HepG2 (cell line): ENCODE measurements at regions not wholly inside any gene's neighbourhood (a gene's known extent, or its start where the extent isn't known, plus 50 kb on each side); places are given as distances from the start of the nearest gene placed in this dataset.

Experiments used
- ATAC-seq: fragments of 200-7000 bp; cut with Tn5 transposase; 3 replicates; pipeline ENCODE4 v1.9.1; 2020; ENCODE audit warnings: mild to moderate bottlenecking, moderate library complexity
- BruUV-seq: library from RNA; stranded (reverse); fragments of 400-500 nt; replicated peaks from 2 replicates; lab custom pipeline; 2021; lab: Mats Ljungman, UMichigan
- CTCF ChIA-PET: fragments of 300-600 bp; formaldehyde crosslinking; extraction: SDS; loops from one replicate; lab custom pipeline; 2021; ENCODE audit warnings: low total read pairs, inconsistent platforms, low intra/inter-chr PET ratio; lab: Yijun Ruan, JAX
- POLR2A ChIA-PET: fragments of 350-600 bp; sonication (Branson Sonifier 250); formaldehyde crosslinking; loops from one replicate; lab custom pipeline; 2020; ENCODE audit warnings: antibody characterized with exemption, inconsistent platforms; lab: Yijun Ruan, JAX
- DNase-seq: peaks from one replicate; pipeline ENCODE4 v3.0.0-alpha.2; 2015; ENCODE audit warnings: low spot score
- FAIRE-seq: peaks from 3 replicates; lab custom pipeline; 2011; peaks lifted over from hg19 to GRCh38; lab: Jason Lieb, UNC
- H2AFZ ChIP-seq: one replicate; pipeline ENCODE4 v1.6.1; 2011; ENCODE audit warnings: low read length, inconsistent platforms
- H3K27ac ChIP-seq: fragments of 300-600 bp; 3 replicates; pipeline ENCODE4 v1.8.0; 2011; ENCODE audit warnings: mixed run types, mild to moderate bottlenecking, mixed read lengths, low read length, inconsistent platforms; ENCODE audit not compliant: insufficient read depth; ENCODE audit errors: extremely low read length
- H3K27me3 ChIP-seq, 2 experiments: fragments of 200-600 bp in 1 of 2; 2 replicates in 1 of 2; 3 replicates in 1 of 2; pipeline versions ENCODE4 v1.6.0 to v1.8.0; 2011; ENCODE audit warnings: low read length in 2 of 2, mild to moderate bottlenecking in 2 of 2, moderate library complexity in 2 of 2, inconsistent platforms in 1 of 2; ENCODE audit not compliant: insufficient read depth in 2 of 2, control insufficient read depth in 1 of 2
- H3K36me3 ChIP-seq, 2 experiments: fragments of 200-600 bp in 1 of 2; replicated peaks in 1 of 2; 2 replicates in 1 of 2; 3 replicates in 1 of 2; pipeline versions ENCODE4 v1.5.1 to v1.8.0; 2011; ENCODE audit warnings: low read length in 2 of 2, inconsistent platforms in 1 of 2; ENCODE audit not compliant: insufficient read depth in 2 of 2, control insufficient read depth in 1 of 2
- H3K4me1 ChIP-seq: 2 replicates; pipeline ENCODE4 v1.5.1; 2012; ENCODE audit warnings: low read length, inconsistent platforms; ENCODE audit not compliant: insufficient read depth
- H3K4me2 ChIP-seq: 2 replicates; pipeline ENCODE4 v1.6.0; 2011; ENCODE audit warnings: low read depth, low read length, inconsistent platforms
- H3K4me3 ChIP-seq, 3 experiments: fragments of 200-600 bp in 1 of 3; sonication (generic), shearing (Covaris generic) in 1 of 3; replicated peaks in 1 of 3; 2 replicates each; pipeline ENCODE4 v1.5.1; 2011 to 2016; ENCODE audit warnings: low read length in 3 of 3, inconsistent platforms in 2 of 3, low read depth in 2 of 3, mild to moderate bottlenecking in 2 of 3, control low read depth in 1 of 3, mixed read lengths in 1 of 3; ENCODE audit not compliant: insufficient read depth in 1 of 3
- H3K79me2 ChIP-seq: one replicate; pipeline ENCODE4 v1.6.1; 2011; ENCODE audit warnings: low read length, inconsistent platforms; ENCODE audit not compliant: insufficient read depth
- H3K9ac ChIP-seq: 2 replicates; pipeline ENCODE4 v1.6.0; 2011; ENCODE audit warnings: mild to moderate bottlenecking, low read depth, low read length, inconsistent platforms; ENCODE audit not compliant: insufficient read depth
- H3K9me3 ChIP-seq: 2 replicates; pipeline ENCODE4 v1.5.1; 2012; ENCODE audit warnings: mild to moderate bottlenecking, low read length
- H4K20me1 ChIP-seq: 2 replicates; pipeline ENCODE4 v1.6.0; 2011; ENCODE audit warnings: inconsistent platforms, mild to moderate bottlenecking, low read length, moderate library complexity; ENCODE audit not compliant: insufficient read depth
- EP300 ChIP-seq, 3 experiments: sonication (generic) in 1 of 3; formaldehyde crosslinking in 1 of 3; IDR thresholded peaks; 2 replicates each; pipeline versions ENCODE4 v1.5.1 to v1.6.1; 2011 to 2020; ENCODE audit warnings: low read depth in 2 of 3, low read length in 2 of 3, borderline replicate concordance in 1 of 3, improper control_type of control experiment in 1 of 3, mild to moderate bottlenecking in 1 of 3, missing genetic modification reagents in 1 of 3, moderate library complexity in 1 of 3
- NCOA1 ChIP-seq: sonication (generic); formaldehyde crosslinking; IDR thresholded peaks from 2 replicates; pipeline ENCODE4 v1.9.0; 2021; ENCODE audit warnings: missing genetic modification reagents
- NR2F1 ChIP-seq, 2 experiments: fragments of 450-650 bp in 1 of 2; formaldehyde crosslinking in 1 of 2; IDR thresholded peaks; 2 replicates each; pipeline versions ENCODE4 v1.5.0 to v1.6.1; 2016 to 2020; ENCODE audit warnings: mild to moderate bottlenecking in 1 of 2, missing compliant biosample characterization in 1 of 2, missing genetic modification reagents in 1 of 2, moderate library complexity in 1 of 2
- ZNF136 ChIP-seq: sonication (generic); formaldehyde crosslinking; IDR thresholded peaks from 2 replicates; pipeline ENCODE4 v1.8.1; 2022; ENCODE audit warnings: low read depth, mild to moderate bottlenecking, moderate library complexity, missing genetic modification reagents
- ZNF234 ChIP-seq: sonication (generic); formaldehyde crosslinking; conservative IDR thresholded peaks from 2 replicates; pipeline ENCODE4 v1.5.1; 2020; ENCODE audit warnings: mild to moderate bottlenecking, missing genetic modification reagents
- WGBS: methylation state at CpG from one replicate; pipeline ENCODE4 v1.1.6; 2017; ENCODE audit warnings: low lambda C conversion rate; 5-methylcytosine and 5-hydroxymethylcytosine counted together
- in situ Hi-C: cut with HindIII; loops from 2 replicates; pipeline ENCODE4 v1.10.0; 2017; ENCODE audit warnings: low pct_unique_long_range_greater_than_20kb; ENCODE audit not compliant: extremely low pct_ligation_motif_present
- intact Hi-C: fragments of 100-400 bp; cut with micrococcal nuclease; formaldehyde crosslinking; loops from one replicate; pipeline ENCODE4 v1.10.0; 2022; ENCODE audit not compliant: unreplicated experiment
- TF ChIP-seq, protein P1 (sequence below): sonication (generic); formaldehyde crosslinking; IDR thresholded peaks from 2 replicates; pipeline ENCODE4 v1.4.0; 2020; ENCODE audit warnings: missing genetic modification reagents, mild to moderate bottlenecking, borderline replicate concordance
- TF ChIP-seq, protein P2 (sequence below): sonication (generic); formaldehyde crosslinking; IDR thresholded peaks from 2 replicates; pipeline ENCODE4 v1.4.0; 2020; ENCODE audit warnings: low read depth, mild to moderate bottlenecking, missing genetic modification reagents

- ChIA-PET CTCF (no interaction called here), POLR2A (no interaction called here)
- H3K9me3 ChIP-seq = no peaks in the 10 kb centered on the region
- intact Hi-C loops = no loop called here
- no peak overlapping the region for H3K27ac ChIP-seq
- ATAC-seq (no peak), FAIRE-seq (no peak), DNase-seq (no peak)
- H3K36me3 ChIP-seq = no peaks in the 10 kb centered on the region
- 23% methylated on average over 2 of the region's 2 CpGs for WGBS
- H4K20me1 ChIP-seq = no peaks in the 10 kb centered on the region
- no TSS peak for BruUV-seq
- H3K4me3 ChIP-seq = no peak overlapping the region
- H3K9ac ChIP-seq = no peak overlapping the region
- TF ChIP-seq NCOA1 (CRISPR knock-in tag) = no peak
- TF ChIP-seq, protein P1, sequence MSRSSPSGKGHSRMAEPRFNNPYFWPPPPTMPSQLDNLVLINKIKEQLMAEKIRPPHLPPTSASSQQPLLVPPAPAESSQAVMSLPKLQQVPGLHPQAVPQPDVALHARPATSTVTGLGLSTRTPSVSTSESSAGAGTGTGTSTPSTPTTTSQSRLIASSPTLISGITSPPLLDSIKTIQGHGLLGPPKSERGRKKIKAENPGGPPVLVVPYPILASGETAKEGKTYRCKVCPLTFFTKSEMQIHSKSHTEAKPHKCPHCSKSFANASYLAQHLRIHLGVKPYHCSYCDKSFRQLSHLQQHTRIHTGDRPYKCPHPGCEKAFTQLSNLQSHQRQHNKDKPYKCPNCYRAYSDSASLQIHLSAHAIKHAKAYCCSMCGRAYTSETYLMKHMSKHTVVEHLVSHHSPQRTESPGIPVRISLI (CRISPR knock-in tag) = no peak
- TF ChIP-seq EP300 (IDR thresholded peaks at IDR 0.05; ENCODE audit: low read depth in 2 of 2, low read length in 2 of 2) = no peak
- TF ChIP-seq EP300 (CRISPR knock-in tag; IDR thresholded peaks at IDR 0.05; ENCODE audit: borderline replicate concordance) = no peak
- TF ChIP-seq, protein P2, sequence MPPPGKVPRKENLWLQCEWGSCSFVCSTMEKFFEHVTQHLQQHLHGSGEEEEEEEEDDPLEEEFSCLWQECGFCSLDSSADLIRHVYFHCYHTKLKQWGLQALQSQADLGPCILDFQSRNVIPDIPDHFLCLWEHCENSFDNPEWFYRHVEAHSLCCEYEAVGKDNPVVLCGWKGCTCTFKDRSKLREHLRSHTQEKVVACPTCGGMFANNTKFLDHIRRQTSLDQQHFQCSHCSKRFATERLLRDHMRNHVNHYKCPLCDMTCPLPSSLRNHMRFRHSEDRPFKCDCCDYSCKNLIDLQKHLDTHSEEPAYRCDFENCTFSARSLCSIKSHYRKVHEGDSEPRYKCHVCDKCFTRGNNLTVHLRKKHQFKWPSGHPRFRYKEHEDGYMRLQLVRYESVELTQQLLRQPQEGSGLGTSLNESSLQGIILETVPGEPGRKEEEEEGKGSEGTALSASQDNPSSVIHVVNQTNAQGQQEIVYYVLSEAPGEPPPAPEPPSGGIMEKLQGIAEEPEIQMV (CRISPR knock-in tag) = no peak
- TF ChIP-seq NR2F1 (CRISPR knock-in tag; IDR thresholded peaks at IDR 0.05) = no peak
- TF ChIP-seq ZNF136 = no peak
- no peak for TF ChIP-seq ZNF234 (CRISPR knock-in tag)
- no peaks in the 10 kb centered on the region for H3K79me2 ChIP-seq
- no peak overlapping the region for H2AFZ ChIP-seq
- 0 out of 5 replicates have a peak, but pooled peaks cover 0 to 6% of the 10 kb centered on the region in 2 experiments for H3K27me3 ChIP-seq
- H3K4me2 ChIP-seq = no peak overlapping the region
- in situ Hi-C loops = no loop called here
- no peaks in the 10 kb centered on the region for H3K4me1 ChIP-seq
Observed at GRCh38 chr2:66684289-66684688, 249.4 kb downstream of the MEIS1 start.
